Hepatocyte (in vitro differentiated cells): ENCODE measurements at regions not wholly inside any gene's neighbourhood (a gene's known extent, or its start where the extent isn't known, plus 50 kb on each side); places are given as distances from the start of the nearest gene placed in this dataset.

ENCODE experiments used
- DNase-seq: peaks from one replicate; pipeline ENCODE4 v3.0.0-alpha.2; 2016; ENCODE audit warnings: low spot score
- H2AFZ ChIP-seq: fragments of 200-600 bp; sonication (generic); 2 replicates; pipeline ENCODE4 v1.6.0; 2016; ENCODE audit warnings: antibody characterized with exemption, mild to moderate bottlenecking
- H3K27ac ChIP-seq: fragments of 200-600 bp; sonication (generic); 2 replicates; pipeline ENCODE4 v1.5.1; 2016; ENCODE audit warnings: mild to moderate bottlenecking
- H3K27me3 ChIP-seq: fragments of 200-600 bp; sonication (generic); 2 replicates; pipeline ENCODE4 v1.6.1; 2016
- H3K36me3 ChIP-seq: fragments of 200-600 bp; sonication (generic); replicated peaks from 2 replicates; pipeline ENCODE4 v1.5.1; 2016; ENCODE audit warnings: low read depth; ENCODE audit not compliant: insufficient read depth
- H3K4me1 ChIP-seq: fragments of 200-600 bp; sonication (generic); 2 replicates; pipeline ENCODE4 v1.5.1; 2016; ENCODE audit warnings: mild to moderate bottlenecking, moderate library complexity; ENCODE audit not compliant: insufficient read depth
- H3K4me2 ChIP-seq: fragments of 200-600 bp; sonication (generic); 2 replicates; pipeline ENCODE4 v1.6.0; 2016
- H3K4me3 ChIP-seq: fragments of 200-600 bp; sonication (generic); 2 replicates; pipeline ENCODE4 v1.5.1; 2016; ENCODE audit warnings: mild to moderate bottlenecking
- H3K79me2 ChIP-seq: fragments of 200-600 bp; sonication (generic); 2 replicates; pipeline ENCODE4 v1.6.0; 2017; ENCODE audit warnings: mild to moderate bottlenecking
- H3K9me2 ChIP-seq: fragments of 200-600 bp; sonication (generic); replicated peaks from 2 replicates; pipeline ENCODE4 v1.6.0; 2017; ENCODE audit warnings: mild to moderate bottlenecking; ENCODE audit not compliant: insufficient read depth
- H3K9me3 ChIP-seq: fragments of 200-600 bp; sonication (generic); 2 replicates; pipeline ENCODE4 v1.5.1; 2016; ENCODE audit warnings: low read depth, mild to moderate bottlenecking
- H4K20me1 ChIP-seq: fragments of 200-600 bp; sonication (generic); 2 replicates; pipeline ENCODE4 v1.6.0; 2016; ENCODE audit warnings: mild to moderate bottlenecking; ENCODE audit not compliant: insufficient read depth, poor library complexity, severe bottlenecking
- EZH2 ChIP-seq: fragments of 200-600 bp; sonication (generic); IDR thresholded peaks from 2 replicates; pipeline ENCODE4 v1.6.1; 2016; ENCODE audit warnings: antibody characterized with exemption, mild to moderate bottlenecking, borderline replicate concordance
- EZH2phosphoT487 ChIP-seq: fragments of 200-600 bp; sonication (generic); IDR thresholded peaks from one replicate; pipeline ENCODE4 v1.6.1; 2018; ENCODE audit warnings: antibody characterized with exemption, mild to moderate bottlenecking, low read depth, moderate library complexity; ENCODE audit not compliant: unreplicated experiment, severe bottlenecking
- WGBS: methylation state at CpG from one replicate; pipeline ENCODE4 v1.1.6; 2016; ENCODE audit warnings: low lambda C conversion rate; ENCODE audit errors: missing lambda C conversion rate; 5-methylcytosine and 5-hydroxymethylcytosine counted together
- TF ChIP-seq, protein P1 (sequence below): fragments of 200-600 bp; sonication (generic); IDR thresholded peaks from 2 replicates; pipeline ENCODE4 v1.5.1; 2016; ENCODE audit warnings: antibody characterized with exemption, mild to moderate bottlenecking; ENCODE audit not compliant: poor library complexity

- H3K9me3 ChIP-seq, result no peaks in the 10 kb centered on the region
- H3K27ac ChIP-seq, result no peak overlapping the region
- H3K9me2 ChIP-seq, result no peaks in the 10 kb centered on the region
- H2AFZ ChIP-seq, result no peak overlapping the region
- no peaks in the 10 kb centered on the region for H4K20me1 ChIP-seq
- H3K4me3 ChIP-seq, result no peak overlapping the region
- H3K79me2 ChIP-seq, result no peaks in the 10 kb centered on the region
- no peaks in the 10 kb centered on the region for H3K36me3 ChIP-seq
- H3K27me3 ChIP-seq, result peaks cover 7% of the 10 kb centered on the region
- WGBS, result 84% methylated on average over 20 of the region's 26 CpGs
- no peaks in the 10 kb centered on the region for H3K4me1 ChIP-seq
- H3K4me2 ChIP-seq, result no peak overlapping the region
- TF ChIP-seq, protein P1, sequence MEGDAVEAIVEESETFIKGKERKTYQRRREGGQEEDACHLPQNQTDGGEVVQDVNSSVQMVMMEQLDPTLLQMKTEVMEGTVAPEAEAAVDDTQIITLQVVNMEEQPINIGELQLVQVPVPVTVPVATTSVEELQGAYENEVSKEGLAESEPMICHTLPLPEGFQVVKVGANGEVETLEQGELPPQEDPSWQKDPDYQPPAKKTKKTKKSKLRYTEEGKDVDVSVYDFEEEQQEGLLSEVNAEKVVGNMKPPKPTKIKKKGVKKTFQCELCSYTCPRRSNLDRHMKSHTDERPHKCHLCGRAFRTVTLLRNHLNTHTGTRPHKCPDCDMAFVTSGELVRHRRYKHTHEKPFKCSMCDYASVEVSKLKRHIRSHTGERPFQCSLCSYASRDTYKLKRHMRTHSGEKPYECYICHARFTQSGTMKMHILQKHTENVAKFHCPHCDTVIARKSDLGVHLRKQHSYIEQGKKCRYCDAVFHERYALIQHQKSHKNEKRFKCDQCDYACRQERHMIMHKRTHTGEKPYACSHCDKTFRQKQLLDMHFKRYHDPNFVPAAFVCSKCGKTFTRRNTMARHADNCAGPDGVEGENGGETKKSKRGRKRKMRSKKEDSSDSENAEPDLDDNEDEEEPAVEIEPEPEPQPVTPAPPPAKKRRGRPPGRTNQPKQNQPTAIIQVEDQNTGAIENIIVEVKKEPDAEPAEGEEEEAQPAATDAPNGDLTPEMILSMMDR, result no peak
- TF ChIP-seq EZH2phosphoT487, result no peak
- TF ChIP-seq EZH2, result no peak
- DNase-seq, result no peak
Observed at GRCh38 chr4:1554246-1554875, 129.8 kb downstream of the FAM53A start.

- DNase-seq, result no peak
- H3K27ac ChIP-seq, result no peak overlapping the region
- H3K4me1 ChIP-seq, result no peaks in the 10 kb centered on the region
- H3K79me2 ChIP-seq, result no peaks in the 10 kb centered on the region
- 94% methylated on average over 18 of the region's 18 CpGs for WGBS
- no peaks in the 10 kb centered on the region for H4K20me1 ChIP-seq
- H3K9me3 ChIP-seq, result no peaks in the 10 kb centered on the region
- no peaks in the 10 kb centered on the region for H3K9me2 ChIP-seq
- no peaks in the 10 kb centered on the region for H3K36me3 ChIP-seq
- H3K4me3 ChIP-seq, result no peak overlapping the region
- TF ChIP-seq, protein P1, result no peak
- no peak for TF ChIP-seq EZH2phosphoT487
- no peak for TF ChIP-seq EZH2
- no peak overlapping the region for H2AFZ ChIP-seq
- peaks cover 7% of the 10 kb centered on the region for H3K27me3 ChIP-seq
- H3K4me2 ChIP-seq, result no peak overlapping the region
Observed at GRCh38 chr4:1553365-1553764, 130.7 kb downstream of the FAM53A start.

GRCh38 chr4:1552451-1552850 is 131.7 kb downstream of the FAM53A start:
- Histone ChIP-seq H4K20me1 (no peaks in the 10 kb centered on the region), H3K4me3 (no peak overlapping the region), H3K9me3 (no peaks in the 10 kb centered on the region), H3K36me3 (no peaks in the 10 kb centered on the region), H3K4me1 (no peaks in the 10 kb centered on the region), H3K27me3 (peaks cover 7% of the 10 kb centered on the region), H3K79me2 (no peaks in the 10 kb centered on the region), H3K9me2 (no peaks in the 10 kb centered on the region), H3K4me2 (no peak overlapping the region), H3K27ac (no peak overlapping the region), H2AFZ (no peak overlapping the region)
- no peak for TF ChIP-seq EZH2phosphoT487
- no peak for TF ChIP-seq EZH2
- TF ChIP-seq, protein P1, result no peak
- WGBS, result 83% methylated on average over 12 of the region's 17 CpGs
- no peak for DNase-seq
